ENCODE measurements at regions not wholly inside any gene's neighbourhood (a gene's known extent, or its start where the extent isn't known, plus 50 kb on each side); places are given as distances from the start of the nearest gene placed in this dataset.

DNA sequence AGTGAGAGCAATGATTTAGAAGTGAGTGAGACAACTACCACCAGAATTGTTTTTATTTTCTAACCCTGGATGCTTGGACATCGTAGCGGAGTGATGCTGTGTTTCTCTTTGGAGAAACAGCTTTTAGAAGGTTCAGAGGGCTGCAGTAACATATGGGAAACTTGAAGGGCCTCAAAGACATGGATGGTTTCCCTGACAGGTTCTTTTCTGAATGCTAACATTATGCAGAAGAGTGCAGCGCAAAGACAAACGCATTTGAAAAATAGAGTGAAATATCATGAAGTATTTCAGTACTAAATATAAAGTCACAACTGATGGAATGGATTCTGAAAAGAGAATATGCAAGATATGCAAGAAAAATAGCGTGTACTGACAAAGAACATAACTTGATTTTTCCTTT is 385.1 kb upstream of the DSEL start:
- no peak for DNase-seq (ENCODE audit: low read depth)

DNA sequence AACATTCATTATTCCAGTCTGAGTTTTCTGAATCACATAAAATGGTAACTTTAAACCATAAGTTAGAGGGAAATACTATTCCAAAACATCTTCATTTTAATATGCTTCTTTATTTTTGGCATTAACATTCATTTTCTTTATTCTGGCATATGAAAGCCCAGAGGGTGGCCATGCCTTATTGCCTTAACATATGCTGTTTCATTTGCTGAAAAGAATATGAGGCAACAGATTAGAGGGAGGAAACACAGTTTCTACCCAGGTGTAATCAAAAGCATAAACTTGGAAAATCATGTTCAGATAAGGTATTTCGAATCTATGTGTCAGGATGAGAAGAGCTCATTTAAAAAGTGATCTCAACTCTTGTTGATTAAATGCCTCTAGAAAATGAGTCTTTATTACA is 379.9 kb upstream of the DSEL start:
- no peak for DNase-seq (ENCODE audit: low read depth)

- no peak for DNase-seq (ENCODE audit: low read depth)
These were observed 377.4 kb upstream of the DSEL start for GRCh38 chr18:67893916-67894315.

DNA sequence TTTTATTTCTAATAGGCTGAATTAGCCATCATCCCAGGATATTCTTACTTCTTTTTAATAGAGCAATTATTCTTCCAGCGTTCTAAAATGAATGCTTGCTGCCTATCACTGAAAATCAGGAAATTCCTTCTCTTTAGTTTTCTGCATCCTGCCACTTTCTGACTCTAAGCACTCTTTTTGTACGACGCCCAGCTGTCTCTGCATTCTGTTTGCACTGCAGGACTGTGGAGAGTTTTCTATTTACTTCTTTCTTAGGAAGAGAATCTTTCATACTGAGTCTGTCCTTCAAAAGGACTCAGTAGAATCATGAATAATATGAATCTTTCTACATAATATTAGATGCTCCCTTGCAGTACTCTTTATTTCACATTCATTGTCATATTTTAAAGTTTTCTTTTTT is 360.4 kb upstream of the DSEL start:
- no peak for DNase-seq (ENCODE audit: low read depth)

DNA sequence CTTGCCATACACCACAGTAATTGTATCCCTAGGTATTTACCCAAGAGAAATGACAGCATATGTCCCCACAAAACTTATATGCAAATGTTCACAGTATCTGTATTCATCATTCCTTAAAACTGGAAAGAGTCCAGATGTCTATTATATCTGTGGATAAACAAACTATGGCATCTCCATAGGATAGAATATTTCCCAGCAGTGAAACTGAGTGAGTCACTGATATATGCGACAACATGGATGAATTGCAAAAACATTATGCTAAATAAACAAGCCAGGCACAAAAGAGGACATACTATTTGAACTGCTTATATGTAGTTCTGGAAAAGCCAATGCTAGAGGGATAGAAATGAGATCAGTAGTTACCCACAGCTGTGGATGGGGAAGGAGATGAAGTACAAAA is 359.4 kb upstream of the DSEL start:
- DNase-seq (ENCODE audit: low read depth): no peak

GRCh38 chr18:67875060-67875459 is 358.5 kb upstream of the DSEL start:
- DNase-seq (ENCODE audit: low read depth): no peak

DNA sequence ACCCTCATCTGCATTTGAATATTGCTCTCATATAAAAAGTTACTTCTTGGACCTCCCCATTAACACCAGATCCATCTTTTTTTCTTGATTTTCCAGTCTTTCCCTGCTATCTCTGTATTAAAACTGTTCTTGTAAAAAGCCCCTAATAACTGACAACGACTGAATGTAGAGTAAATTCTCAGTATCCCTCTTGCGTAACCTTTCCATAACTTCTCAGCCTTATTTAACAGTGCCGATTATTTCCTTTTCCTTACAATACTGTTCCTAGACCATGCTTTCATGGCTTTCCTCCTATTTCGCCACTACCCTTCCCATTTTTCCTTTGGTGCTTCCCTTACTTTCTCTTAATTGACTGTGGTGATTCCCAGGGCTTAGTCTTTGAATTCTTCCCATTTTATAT is 348.9 kb upstream of the DSEL start:
- DNase-seq (ENCODE audit: low read depth): no peak

DNA sequence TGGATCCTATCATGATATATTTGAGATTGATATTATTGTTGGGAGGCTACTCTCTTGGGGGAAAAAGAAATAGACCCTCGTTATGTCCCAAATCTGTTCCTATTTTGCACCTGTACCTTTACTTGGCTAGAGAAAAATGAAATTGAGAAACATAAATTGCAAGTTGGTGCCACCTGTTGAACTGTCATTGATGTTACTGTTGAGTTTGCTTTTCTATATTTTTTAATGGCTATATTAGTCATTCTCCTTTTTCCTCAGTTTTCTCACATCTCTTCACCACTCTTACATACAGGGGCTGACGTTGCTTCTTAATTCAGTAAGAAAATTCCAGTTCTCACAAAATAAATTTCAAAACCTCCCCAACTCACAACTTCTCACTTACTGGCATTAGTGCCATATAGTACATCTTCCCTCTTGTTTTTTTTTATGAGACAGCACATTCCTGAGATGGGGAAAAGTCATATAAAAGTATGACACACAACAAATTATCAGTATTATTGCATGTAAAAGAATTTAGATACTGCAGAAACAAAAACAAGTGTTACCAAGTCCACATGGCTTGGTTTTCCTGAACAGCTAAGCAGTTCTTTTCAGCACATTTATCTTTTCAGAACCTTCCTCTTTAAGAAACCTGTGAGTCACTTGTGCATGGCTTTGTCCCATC is 348.3 kb upstream of the DSEL start:
- peak; percentile 13 for DNase-seq (ENCODE audit: low read depth)

GRCh38 chr18:67862069-67862468 is 345.5 kb upstream of the DSEL start:
- DNase-seq (ENCODE audit: low read depth): no peak

DNA sequence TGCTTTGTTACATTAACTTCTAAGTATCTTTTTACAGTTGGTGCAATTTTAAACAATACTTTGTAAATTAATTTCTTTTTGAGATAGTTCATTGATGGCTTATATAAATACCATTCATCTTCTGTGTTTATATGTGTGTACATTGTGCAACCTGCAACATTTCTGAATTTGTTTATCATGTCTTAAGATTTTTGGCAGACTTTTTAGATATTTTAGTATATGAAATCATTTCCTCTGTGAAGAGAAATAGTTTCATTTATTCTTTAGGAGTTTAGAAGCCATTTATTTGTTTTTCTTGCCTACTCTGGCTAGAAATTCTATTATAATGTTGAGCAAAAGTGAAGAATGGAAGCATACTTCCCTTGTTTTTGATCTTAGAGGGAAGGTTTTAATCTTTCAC is 337.8 kb upstream of the DSEL start:
- no peak for DNase-seq (ENCODE audit: low read depth)

DNA sequence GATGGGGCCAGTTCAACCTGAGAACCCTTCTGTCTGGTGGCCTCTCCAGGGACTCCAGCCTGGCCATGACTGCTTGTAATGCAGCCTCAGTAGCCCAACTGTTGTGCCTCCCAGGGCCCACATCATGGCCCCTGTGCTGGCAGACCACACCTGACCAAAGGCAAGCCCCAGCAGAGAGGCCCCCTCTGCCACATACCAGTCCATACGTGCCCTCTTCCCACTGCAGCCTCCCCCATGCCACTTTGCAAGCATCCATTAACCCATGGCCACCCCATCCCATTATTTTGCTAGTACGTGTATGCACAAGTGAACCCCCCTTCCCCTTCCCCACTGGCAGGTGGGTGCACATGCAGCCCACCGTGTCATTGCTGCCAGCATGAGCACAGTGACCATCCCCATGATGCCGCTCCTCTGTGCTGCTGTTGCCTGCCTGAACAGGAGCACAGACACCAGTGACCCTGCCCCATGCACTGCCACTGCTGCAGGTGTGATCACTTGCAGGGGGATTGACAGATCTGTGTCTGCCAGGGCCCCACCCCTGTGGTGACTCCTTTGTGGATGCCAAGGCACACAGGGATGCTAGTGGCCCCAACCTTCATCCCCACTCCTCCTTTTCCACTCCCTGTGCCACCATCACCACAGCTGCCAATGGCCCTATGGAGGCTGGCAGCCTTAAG is 330.0 kb upstream of the DSEL start:
- no peak for DNase-seq (ENCODE audit: low read depth)

- DNase-seq (ENCODE audit: low read depth): no peak
These were observed 328.5 kb upstream of the DSEL start for GRCh38 chr18:67845035-67845434.

GRCh38 chr18:67840379-67840778 is 323.9 kb upstream of the DSEL start:
- DNase-seq (ENCODE audit: low read depth): no peak

DNA sequence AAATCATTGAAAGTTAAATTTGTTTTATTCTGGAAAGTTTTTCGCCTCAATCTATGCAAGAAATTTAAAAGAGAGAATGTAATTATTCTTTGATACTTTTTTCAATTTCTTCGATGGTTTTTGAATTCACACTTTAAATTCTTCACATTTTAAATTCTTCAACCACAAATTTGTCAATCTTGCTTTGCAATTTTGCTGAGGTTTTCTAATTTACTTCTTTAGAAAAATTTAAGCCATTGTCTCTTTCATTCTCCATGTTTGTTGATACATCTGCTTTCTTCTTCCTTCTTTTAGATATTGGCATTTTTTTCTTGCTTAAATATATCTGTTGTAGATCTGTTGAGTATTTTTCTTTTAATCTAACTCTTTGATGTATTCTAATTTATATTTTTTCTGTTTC is 301.9 kb upstream of the DSEL start:
- DNase-seq (ENCODE audit: low read depth): no peak

DNA sequence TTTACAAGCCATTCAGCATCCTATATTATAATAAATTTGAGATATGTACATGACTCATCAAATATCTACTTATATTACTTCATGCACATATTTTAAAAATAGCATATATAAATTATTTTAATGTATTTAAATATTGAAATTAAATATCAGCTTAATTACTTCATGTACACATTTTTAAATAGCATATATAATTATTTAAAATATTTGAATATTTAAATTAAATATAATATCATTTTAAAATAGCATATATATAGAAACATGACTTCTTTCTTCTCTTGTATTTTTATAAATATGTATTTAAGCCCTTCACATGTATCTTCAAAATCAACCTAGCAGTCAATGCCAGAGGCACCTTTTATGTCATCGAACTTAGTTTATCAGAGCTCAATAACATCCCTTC is 298.8 kb upstream of the DSEL start:
- no peak for DNase-seq (ENCODE audit: low read depth)

DNA sequence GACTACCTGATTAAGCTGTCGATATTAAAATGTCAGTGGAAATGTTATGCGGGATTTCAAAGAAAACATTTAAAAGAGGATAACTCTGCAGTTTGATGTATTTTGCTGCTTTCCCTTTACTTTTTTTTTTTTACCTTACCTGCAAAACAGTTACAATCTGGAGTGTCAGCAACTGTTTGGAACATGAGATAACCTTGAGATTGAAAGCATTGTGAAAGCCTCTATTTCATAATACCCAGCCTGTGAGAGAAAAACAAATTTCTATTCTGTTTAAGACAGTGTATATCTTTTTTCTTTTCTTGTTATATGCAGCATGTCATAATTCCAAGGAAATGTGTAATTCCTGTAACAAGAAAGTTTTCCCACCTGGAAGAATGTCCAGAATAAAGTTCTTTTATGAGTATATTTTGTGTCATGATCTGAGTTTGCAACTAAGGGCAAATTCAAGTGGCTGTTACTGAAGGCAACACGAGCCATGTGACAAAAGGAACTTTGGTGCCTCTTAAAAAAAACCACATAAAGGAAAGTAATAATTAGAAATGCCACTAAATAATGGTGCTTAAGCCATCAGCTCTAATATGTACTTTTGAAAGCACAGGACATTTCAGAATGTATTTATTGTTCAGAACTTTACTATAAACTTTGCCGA is 297.0 kb upstream of the DSEL start:
- no peak for DNase-seq (ENCODE audit: low read depth)

DNA sequence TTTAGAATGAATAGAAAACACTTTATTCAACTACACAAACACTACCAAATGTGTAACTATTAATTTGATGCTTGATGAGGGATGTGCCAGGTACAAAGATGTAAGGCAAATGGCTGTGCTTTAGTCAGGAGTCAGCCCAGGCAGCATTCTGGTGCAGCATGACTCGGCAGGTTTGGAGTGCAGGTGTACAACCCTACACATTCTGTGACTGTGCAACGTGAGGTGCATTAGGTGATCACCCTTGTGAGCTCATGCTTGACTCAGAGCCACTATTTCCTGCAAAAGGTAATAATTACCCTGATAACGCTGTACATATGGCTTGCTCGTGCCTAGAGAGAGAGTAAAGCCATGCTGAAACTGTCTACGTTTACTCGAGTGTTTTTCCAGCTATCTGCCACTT is 288.7 kb upstream of the DSEL start:
- peak; percentile 11 for DNase-seq (ENCODE audit: low read depth)

- DNase-seq (ENCODE audit: low read depth): no peak
These were observed 278.0 kb upstream of the DSEL start for GRCh38 chr18:67794521-67794920.

DNA sequence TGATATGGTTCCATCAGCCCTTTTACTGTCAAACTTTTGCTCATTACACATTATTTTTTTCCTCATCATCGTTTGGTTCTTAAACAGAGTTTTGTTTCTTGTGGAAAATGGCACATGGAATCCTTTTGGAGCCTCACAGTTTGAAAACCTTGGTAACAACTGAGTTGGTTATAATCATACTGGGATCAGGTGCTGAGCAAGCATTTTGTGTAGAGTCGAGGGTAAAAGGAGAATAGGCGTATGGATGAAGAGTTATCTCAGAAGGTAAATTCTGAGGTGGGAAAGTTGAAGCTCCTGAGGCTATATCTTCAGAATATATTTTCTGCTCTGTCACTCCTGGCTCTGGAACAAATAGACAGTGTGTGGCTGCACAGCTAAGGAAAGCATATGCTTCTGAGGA is 274.0 kb upstream of the DSEL start:
- DNase-seq (ENCODE audit: low read depth): no peak

GRCh38 chr18:67789165-67789545 is 272.6 kb upstream of the DSEL start:
- DNase-seq (ENCODE audit: low read depth): no peak

GRCh38 chr18:67788310-67789164 is 272.0 kb upstream of the DSEL start:
- DNase-seq (ENCODE audit: low read depth): no peak
